Astrocyte (in vitro differentiated cells and primary cell): ENCODE measurements at regions not wholly inside any gene's neighbourhood (a gene's known extent, or its start where the extent isn't known, plus 50 kb on each side); places are given as distances from the start of the nearest gene placed in this dataset.

Experiments used
- CTCF ChIP-seq: IDR thresholded peaks from 2 replicates; pipeline ENCODE4 v1.5.1; 2011; ENCODE audit warnings: low read depth, mild to moderate bottlenecking, inconsistent platforms, low read length, moderate library complexity; ENCODE audit not compliant: insufficient read depth
- EZH2 ChIP-seq: IDR thresholded peaks from 2 replicates; pipeline ENCODE4 v1.6.1; 2012; ENCODE audit warnings: mild to moderate bottlenecking, low read length, inconsistent platforms; ENCODE audit not compliant: insufficient read depth

GRCh38 chr16:17565605-17566004 lies 94.8 kb upstream of the XYLT1 start:
- TF ChIP-seq CTCF (no peak), EZH2 (no peak)
